ENCODE measurements at regions not wholly inside any gene's neighbourhood (a gene's known extent, or its start where the extent isn't known, plus 50 kb on each side); places are given as distances from the start of the nearest gene placed in this dataset.
A peak's percentile ranks its signal among the peaks of the same experiment; 100 is the strongest.
"Not testable (repeated sequence)": the region's sequence is repeated elsewhere in the genome, so short reads cannot be mapped to it uniquely, and the experiment has no call there.

- DNase-seq, result no peak
Observed at GRCh38 chr19:27972291-27973040, 1240.5 kb downstream of the UQCRFS1 start.

GRCh38 chr19:27971869-27972268 is 1241.1 kb downstream of the UQCRFS1 start:
- DNase-seq, result no peak

DNA sequence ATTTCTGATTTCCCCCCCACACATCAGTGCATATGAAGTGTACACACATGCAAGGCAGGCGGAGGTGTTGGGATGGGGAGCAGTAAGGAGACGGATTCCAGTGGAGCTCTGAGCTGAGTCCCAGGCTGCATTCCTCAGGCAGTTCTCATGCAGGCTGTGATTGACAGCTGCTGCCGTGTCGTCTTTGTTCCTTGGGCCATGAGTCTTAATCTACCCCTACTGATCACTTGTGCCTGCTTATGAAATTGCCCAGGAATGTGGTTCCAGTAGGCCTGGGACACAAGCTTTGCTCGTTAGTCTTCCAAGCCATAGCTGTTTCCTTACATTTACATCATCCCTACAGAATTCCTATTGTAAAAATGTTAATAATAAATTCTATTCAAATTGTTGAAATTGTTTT is 1241.9 kb downstream of the UQCRFS1 start:
- no peak for DNase-seq

GRCh38 chr19:27966390-27966816 is 1246.5 kb downstream of the UQCRFS1 start:
- peak; percentile 1 to 9 for DNase-seq

GRCh38 chr19:27964185-27964584 is 1248.8 kb downstream of the UQCRFS1 start:
- DNase-seq, result no peak

- no peak for DNase-seq
Observed at GRCh38 chr19:27962264-27962663, 1250.7 kb downstream of the UQCRFS1 start.

DNA sequence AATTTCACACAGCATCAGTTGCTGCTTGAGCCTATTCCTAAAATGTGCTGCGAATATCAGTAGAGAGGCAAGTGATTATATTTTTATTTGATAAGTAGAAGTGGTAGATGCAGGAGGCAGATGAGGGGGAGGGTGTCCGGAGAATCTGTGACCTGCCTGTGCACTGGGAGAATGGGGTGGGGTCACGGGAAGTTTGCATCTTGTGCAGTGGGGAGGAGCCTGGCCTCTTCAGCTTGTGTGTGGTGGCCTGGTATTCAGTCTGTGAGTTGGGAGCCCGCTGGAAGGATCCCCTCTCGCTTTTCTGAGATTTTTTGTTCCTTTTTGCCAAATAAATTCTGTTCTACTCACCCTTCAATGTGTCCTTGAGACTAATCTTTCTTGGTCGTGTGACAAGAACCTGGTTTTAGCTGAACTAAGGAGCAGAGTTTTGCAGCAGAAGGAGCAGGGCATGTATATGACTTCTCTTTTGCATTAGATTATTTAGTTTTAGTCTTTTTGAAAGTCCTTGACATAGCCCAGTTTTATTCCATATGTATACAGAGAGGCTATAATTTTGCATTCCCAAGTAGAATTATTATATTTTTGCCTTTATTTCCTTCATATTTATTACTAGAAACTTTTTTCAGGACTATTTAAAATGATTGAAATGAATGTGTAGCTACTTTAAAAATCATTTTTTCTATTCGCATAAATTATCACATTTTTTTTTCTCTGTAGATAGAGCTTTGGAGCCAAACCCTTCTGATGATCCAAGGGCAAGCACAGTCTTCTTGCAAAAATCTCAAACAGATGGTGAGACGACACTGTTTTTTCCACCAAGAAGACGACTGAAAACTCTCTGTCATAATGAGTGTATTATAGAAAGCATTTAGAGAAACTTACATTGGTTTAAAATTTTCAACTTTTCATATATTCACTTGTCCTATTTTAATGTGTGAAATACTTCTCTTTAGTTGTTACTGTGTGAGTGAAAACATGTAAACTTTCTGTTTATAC is 1257.2 kb downstream of the UQCRFS1 start:
- DNase-seq, result no peak

DNA sequence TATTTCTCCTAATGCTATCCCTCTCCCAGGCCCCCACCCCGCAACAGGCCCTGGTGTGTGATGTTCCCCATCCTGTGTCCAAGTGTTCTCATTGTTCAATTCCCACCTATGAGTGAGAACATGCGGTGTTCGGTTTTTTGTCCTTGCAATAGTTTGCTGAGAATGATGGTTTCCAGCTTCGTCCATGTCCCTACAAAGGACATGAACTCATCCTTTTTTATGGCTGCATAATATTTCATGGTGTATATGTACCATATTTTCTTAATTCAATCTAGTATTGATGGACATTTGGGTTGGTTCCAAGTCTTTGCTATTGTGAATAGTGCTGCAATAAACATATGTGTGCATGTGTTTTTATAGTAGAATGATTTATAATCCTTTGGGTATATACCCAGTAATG is 1270.3 kb downstream of the UQCRFS1 start:
- not testable (repeated sequence) for DNase-seq

DNA sequence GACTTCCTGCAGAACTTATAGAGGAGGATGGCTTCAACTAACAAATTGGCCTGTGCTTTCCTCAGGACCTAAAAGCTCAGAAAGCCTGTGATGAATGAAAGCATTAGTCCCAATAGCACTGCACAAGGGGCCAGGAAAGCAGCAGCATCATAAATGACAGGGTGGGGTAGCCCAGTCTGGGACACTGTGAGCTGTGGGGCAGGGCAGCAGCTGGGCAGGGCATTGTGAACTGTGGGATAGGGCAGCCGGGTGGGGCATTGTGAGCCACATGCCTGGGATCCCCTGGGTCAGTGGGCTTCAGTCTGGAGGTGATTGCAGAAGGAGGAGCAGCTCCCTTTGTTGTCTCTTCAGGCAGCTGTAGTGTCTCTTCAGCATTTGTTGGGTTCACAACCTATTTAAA is 1276.8 kb downstream of the UQCRFS1 start:
- DNase-seq, result no peak

GRCh38 chr19:27935669-27936068 is 1277.3 kb downstream of the UQCRFS1 start:
- DNase-seq, result no peak

GRCh38 chr19:27929399-27929798 is 1283.6 kb downstream of the UQCRFS1 start:
- DNase-seq, result no peak

DNA sequence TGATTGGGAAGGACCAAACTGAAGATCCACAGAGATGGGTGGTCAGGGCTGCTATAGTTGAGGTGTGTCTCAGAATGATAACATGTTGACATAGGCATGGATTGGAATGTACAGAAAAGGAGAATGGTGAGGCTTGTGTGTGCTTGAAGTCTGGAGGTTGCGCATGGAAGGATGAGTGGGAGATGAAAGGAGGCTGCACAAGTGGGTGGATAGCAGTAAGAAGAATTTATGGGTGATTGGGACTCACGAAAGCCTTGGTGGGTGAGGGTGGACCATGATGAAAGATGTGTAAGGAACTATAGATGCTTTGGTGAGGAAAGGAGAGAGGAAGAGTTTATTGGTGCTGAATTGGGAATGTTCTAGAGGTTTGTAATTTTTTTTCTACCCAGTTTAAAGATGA is 1287.7 kb downstream of the UQCRFS1 start:
- DNase-seq, result no peak

DNA sequence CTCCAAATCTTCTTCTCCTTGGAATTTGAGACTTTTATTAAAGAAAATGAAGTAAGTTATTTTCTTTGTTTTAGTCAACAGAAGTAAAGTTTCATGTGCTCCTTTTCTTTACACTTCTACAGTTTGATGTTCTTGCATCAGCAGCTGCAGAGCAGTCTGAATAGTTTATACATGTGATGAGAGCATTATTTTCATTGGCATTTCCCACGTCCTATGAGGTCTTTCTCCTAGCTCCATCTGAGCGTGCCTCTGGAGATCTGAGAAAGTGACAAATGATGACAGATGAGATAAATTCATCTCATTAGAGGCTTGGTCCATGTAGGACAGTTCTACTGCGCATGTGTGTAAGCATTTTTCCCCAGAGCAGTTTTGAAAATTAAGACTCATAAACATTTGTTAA is 1290.0 kb downstream of the UQCRFS1 start:
- DNase-seq, result no peak

DNA sequence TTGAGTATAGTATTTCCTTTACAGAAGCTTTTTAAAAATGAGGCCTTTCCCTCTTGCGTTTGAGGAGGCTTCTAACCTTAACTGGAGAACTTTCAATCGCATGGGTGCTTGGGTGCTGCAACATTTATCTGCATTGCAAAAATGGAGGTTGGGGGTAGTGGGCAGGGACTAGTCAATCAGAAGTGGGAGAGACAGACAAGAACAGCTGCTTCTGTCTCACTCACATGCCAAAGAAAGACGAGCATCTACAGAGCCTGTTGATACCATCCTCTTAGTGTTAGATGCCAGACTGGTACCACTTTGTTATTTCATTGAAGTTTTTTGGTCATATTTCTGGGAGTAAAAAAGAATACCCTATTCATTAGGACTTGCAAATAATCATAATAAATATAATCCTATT is 1292.2 kb downstream of the UQCRFS1 start:
- DNase-seq, result no peak

GRCh38 chr19:27918818-27919217 is 1294.1 kb downstream of the UQCRFS1 start:
- DNase-seq, result no peak

GRCh38 chr19:27911122-27911898 is 1301.6 kb downstream of the UQCRFS1 start:
- no peak for DNase-seq

- no peak for DNase-seq
Observed at GRCh38 chr19:27909861-27910260, 1303.1 kb downstream of the UQCRFS1 start.

DNA sequence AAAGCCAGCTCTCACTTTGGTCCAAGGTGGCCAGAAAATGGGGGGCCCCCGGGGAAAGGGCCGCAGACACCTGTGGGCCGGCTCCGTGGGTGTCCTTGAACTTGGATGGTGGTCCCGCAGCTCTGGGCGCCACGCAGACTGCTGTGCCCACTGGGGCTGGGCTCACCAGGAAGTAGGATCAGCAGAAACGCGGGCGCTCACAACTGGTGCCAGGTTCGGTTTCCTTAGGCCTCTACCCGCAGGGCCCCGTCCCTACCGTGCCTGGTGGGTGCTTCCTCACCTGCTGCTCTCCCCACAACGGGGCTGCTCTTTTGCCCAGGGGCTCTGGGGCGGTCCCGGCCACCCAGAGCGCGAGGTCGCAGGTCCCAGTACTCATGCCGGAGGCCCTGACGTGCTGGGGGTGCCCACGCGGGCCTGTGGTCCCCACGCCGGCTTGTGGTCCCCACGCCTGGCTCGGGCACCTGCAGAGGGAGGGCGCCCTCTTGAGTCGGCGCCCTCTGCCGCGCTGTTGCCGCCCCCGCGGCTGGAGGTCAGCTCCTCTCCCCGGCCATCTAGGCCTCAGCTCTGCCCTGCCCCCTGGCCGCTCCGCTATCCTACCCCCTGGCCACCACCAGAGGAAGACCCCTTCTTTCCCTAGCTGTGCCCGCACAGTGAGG is 1303.6 kb downstream of the UQCRFS1 start:
- no peak for DNase-seq

DNA sequence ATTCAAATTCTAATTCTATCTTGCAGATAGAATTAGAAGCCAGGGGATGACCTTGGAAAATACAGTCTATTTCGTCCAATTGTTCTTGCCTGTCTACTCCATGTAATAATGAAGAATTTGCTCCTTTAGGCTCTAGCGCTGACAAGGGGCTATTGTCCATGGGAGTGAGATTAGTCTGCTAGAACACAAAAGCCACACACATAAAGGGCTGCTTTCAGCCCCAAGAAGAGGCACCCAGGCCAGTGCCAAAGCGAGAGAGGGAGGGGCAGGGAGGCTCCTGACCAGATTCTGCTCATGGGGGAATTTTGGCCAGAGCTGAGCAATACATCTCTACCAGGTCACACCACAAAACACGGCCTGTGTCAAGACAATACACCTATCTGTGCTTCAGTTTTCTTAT is 1306.9 kb downstream of the UQCRFS1 start:
- DNase-seq, result no peak

DNA sequence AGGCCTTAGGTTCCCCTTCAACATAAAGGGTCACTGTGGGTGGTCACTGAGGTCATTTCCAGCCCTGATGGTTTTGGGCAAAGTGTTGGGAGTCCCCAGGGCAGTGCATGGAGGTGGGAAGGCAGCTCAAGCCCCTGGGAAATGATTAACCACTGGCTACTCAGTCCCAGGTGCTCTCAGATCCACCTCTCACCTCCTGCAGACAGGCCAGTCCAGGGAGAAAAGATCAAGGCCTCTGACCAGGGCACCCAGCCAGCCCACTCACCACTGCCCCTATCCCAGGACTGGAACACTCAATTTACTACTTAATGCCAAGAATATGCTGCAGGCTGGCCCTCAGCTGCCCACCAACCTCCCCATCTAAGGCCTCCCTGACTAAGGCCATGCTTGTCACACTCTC is 1307.9 kb downstream of the UQCRFS1 start:
- no peak for DNase-seq

- no peak for DNase-seq
Observed at GRCh38 chr19:27901078-27901477, 1311.9 kb downstream of the UQCRFS1 start.

DNA sequence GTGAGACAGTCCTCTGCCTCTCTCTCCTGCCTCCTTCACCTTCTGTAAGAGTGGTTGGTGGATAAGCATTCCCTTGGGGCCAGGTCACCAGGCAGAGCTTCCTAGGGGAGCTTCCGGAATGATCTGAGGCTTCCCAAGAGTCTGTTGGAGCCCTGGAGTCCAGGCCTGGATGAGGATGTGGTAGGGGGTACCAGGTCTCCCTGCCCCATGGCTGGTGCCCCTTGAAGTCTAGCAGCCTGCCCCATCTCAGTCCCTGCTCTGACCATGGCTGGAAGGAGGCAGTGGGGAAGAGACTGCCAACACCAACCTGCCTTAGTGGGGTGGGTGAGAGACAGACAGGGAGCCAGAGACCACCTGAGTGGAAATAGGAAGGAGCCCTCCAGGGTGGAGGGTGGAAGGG is 1316.9 kb downstream of the UQCRFS1 start:
- no peak for DNase-seq
